MCF 10A (cell line): ENCODE measurements at regions not wholly inside any gene's neighbourhood (a gene's known extent, or its start where the extent isn't known, plus 50 kb on each side); places are given as distances from the start of the nearest gene placed in this dataset.

ENCODE experiments used
- BruUV-seq: library from RNA; stranded (reverse); fragments of 400-500 nt; replicated peaks from 2 replicates; lab custom pipeline; 2021; lab: Mats Ljungman, UMichigan
- CTCF ChIA-PET: fragments of 300-600 bp; sonication (Branson Sonifier 250); formaldehyde crosslinking; extraction: SDS; loops from one replicate; lab custom pipeline; 2021; ENCODE audit warnings: antibody characterized with exemption, inconsistent platforms; lab: Yijun Ruan, JAX
- POLR2A ChIA-PET: fragments of 300-600, 350-650 bp; sonication (Branson Sonifier 250); formaldehyde crosslinking; extraction: SDS; loops from one replicate; lab custom pipeline; 2020; ENCODE audit warnings: antibody characterized with exemption, inconsistent platforms; lab: Yijun Ruan, JAX
- DNase-seq: peaks from one replicate; pipeline ENCODE4 v3.0.0-alpha.2; 2018; ENCODE audit not compliant: unreplicated experiment
- H3K27ac Mint-ChIP-seq: one replicate; pipeline ENCODE4 v1.8.0; 2022; ENCODE audit warnings: mild to moderate bottlenecking, low read depth, mixed read lengths; ENCODE audit not compliant: unreplicated experiment
- H3K27me3 Mint-ChIP-seq: one replicate; pipeline ENCODE4 v1.8.0; 2022; ENCODE audit warnings: mixed read lengths; ENCODE audit not compliant: insufficient read depth, unreplicated experiment
- H3K36me3 Mint-ChIP-seq: one replicate; pipeline ENCODE4 v1.8.0; 2022; ENCODE audit warnings: mild to moderate bottlenecking, moderate library complexity, mixed read lengths; ENCODE audit not compliant: insufficient read depth, unreplicated experiment
- H3K4me1 Mint-ChIP-seq: one replicate; pipeline ENCODE4 v1.8.0; 2022; ENCODE audit warnings: mixed read lengths; ENCODE audit not compliant: insufficient read depth, unreplicated experiment
- H3K4me3 Mint-ChIP-seq: one replicate; pipeline ENCODE4 v1.8.0; 2022; ENCODE audit warnings: mild to moderate bottlenecking, moderate library complexity, mixed read lengths; ENCODE audit not compliant: unreplicated experiment
- H3K9me3 Mint-ChIP-seq: one replicate; pipeline ENCODE4 v1.8.0; 2022; ENCODE audit warnings: mixed read lengths; ENCODE audit not compliant: unreplicated experiment
- CTCF ChIP-seq: fragments of 200-600 bp; IDR thresholded peaks from one replicate; pipeline ENCODE4 v1.8.0; 2022; ENCODE audit warnings: antibody characterized with exemption, mild to moderate bottlenecking; ENCODE audit not compliant: unreplicated experiment
- intact Hi-C: fragments of 100-400 bp; cut with micrococcal nuclease; formaldehyde crosslinking; loops from 2 replicates; pipeline ENCODE4 v1.14.1; 2022

GRCh38 chr3:74119221-74119620 lies 494.5 kb upstream of the PDZRN3 start:
- BruUV-seq, result no TSS peak
- no peaks in the 10 kb centered on the region for H3K27me3 Mint-ChIP-seq
- H3K27ac Mint-ChIP-seq, result no peak overlapping the region
- no peak for TF ChIP-seq CTCF
- peak; percentile 10 for DNase-seq
- no peaks in the 10 kb centered on the region for H3K36me3 Mint-ChIP-seq
- intact Hi-C loops, result no loop called here
- ChIA-PET CTCF (no interaction called here), POLR2A (no interaction called here)
- H3K4me3 Mint-ChIP-seq, result no peak overlapping the region
- H3K4me1 Mint-ChIP-seq, result no peaks in the 10 kb centered on the region
- peaks cover 28% of the 10 kb centered on the region for H3K9me3 Mint-ChIP-seq

- peaks cover 30% of the 10 kb centered on the region for H3K9me3 Mint-ChIP-seq
- H3K4me1 Mint-ChIP-seq, result no peaks in the 10 kb centered on the region
- no peaks in the 10 kb centered on the region for H3K36me3 Mint-ChIP-seq
- H3K27ac Mint-ChIP-seq, result no peak overlapping the region
- no peak overlapping the region for H3K4me3 Mint-ChIP-seq
- ChIA-PET POLR2A (no interaction called here), CTCF (no interaction called here)
- no peaks in the 10 kb centered on the region for H3K27me3 Mint-ChIP-seq
- intact Hi-C loops, result no loop called here
- DNase-seq, result no peak
- TF ChIP-seq CTCF, result no peak
- no TSS peak for BruUV-seq
Observed at GRCh38 chr3:74115906-74116305, 491.2 kb upstream of the PDZRN3 start.

GRCh38 chr3:74107451-74107850 lies 482.7 kb upstream of the PDZRN3 start:
- Mint-ChIP-seq H3K36me3 (no peaks in the 10 kb centered on the region), H3K27me3 (no peaks in the 10 kb centered on the region), H3K4me3 (no peak overlapping the region), H3K9me3 (peaks cover 18% of the 10 kb centered on the region), H3K27ac (no peak overlapping the region), H3K4me1 (no peaks in the 10 kb centered on the region)
- TF ChIP-seq CTCF, result no peak
- ChIA-PET POLR2A (no interaction called here), CTCF (no interaction called here)
- DNase-seq, result no peak
- intact Hi-C loops, result no loop called here
- BruUV-seq, result no TSS peak

GRCh38 chr3:74106925-74107324 lies 482.2 kb upstream of the PDZRN3 start:
- no peaks in the 10 kb centered on the region for H3K4me1 Mint-ChIP-seq
- POLR2A ChIA-PET, result no interaction called here
- H3K27me3 Mint-ChIP-seq, result no peaks in the 10 kb centered on the region
- H3K27ac Mint-ChIP-seq, result no peak overlapping the region
- intact Hi-C loops, result no loop called here
- H3K36me3 Mint-ChIP-seq, result no peaks in the 10 kb centered on the region
- H3K4me3 Mint-ChIP-seq, result no peak overlapping the region
- CTCF ChIA-PET, result no interaction called here
- TF ChIP-seq CTCF, result no peak
- H3K9me3 Mint-ChIP-seq, result peaks cover 20% of the 10 kb centered on the region
- BruUV-seq, result no TSS peak
- no peak for DNase-seq
